NT2/D1 (cell line): ENCODE measurements at regions not wholly inside any gene's neighbourhood (a gene's known extent, or its start where the extent isn't known, plus 50 kb on each side); places are given as distances from the start of the nearest gene placed in this dataset.

Experiments used
- SUZ12 ChIP-seq: IDR thresholded peaks from 2 replicates; pipeline ENCODE4 v1.6.1; 2011; ENCODE audit not compliant: insufficient read length, insufficient read depth; ENCODE audit errors: extremely low read depth
- ZNF274 ChIP-seq: IDR thresholded peaks from 2 replicates; pipeline ENCODE4 v1.6.1; 2011; ENCODE audit warnings: mild to moderate bottlenecking, low read depth, low read length

- no peak for TF ChIP-seq ZNF274
- TF ChIP-seq SUZ12 = no peak
These were observed 58.6 kb upstream of the TPM1 start for GRCh38 chr15:62983956-62984355.
